ENCODE measurements at regions not wholly inside any gene's neighbourhood (a gene's known extent, or its start where the extent isn't known, plus 50 kb on each side); places are given as distances from the start of the nearest gene placed in this dataset.

- DNase-seq (ENCODE audit: low read depth, low spot score) (no peak), FAIRE-seq (no peak)
- Histone ChIP-seq H3K79me2 (ENCODE audit: control insufficient read depth, insufficient read depth, low read length) (no peaks in the 10 kb centered on the region), H3K9me3 (ENCODE audit: control insufficient read depth, low read depth, low read length) (peaks cover 4% of the 10 kb centered on the region), H3K27ac (ENCODE audit: control insufficient read depth, insufficient read depth, low read length) (no peak overlapping the region), H3K9ac (ENCODE audit: control insufficient read depth, extremely low read depth, insufficient read depth, low read length) (no peak overlapping the region), H4K20me1 (ENCODE audit: control insufficient read depth, extremely low read depth, insufficient read depth, low read length) (no peaks in the 10 kb centered on the region), H3K36me3 (ENCODE audit: control insufficient read depth in 2 of 2, extremely low read depth in 1 of 2, insufficient read depth in 2 of 2, low read length in 2 of 2) (no peaks in the 10 kb centered on the region), H2AFZ (ENCODE audit: control insufficient read depth, low read length) (no peak overlapping the region), H3K4me3 (ENCODE audit: control insufficient read depth in 2 of 3, extremely low read depth in 1 of 3, insufficient read depth in 2 of 3, low read depth in 1 of 3, low read length in 3 of 3) (no peak overlapping the region), H3K4me1 (ENCODE audit: control insufficient read depth, extremely low read depth, insufficient read depth, low read length) (peaks cover 10% of the 10 kb centered on the region), H3K27me3 (ENCODE audit: control insufficient read depth, extremely low read depth, insufficient read depth, low read length) (no peaks in the 10 kb centered on the region), H3K9me1 (ENCODE audit: control insufficient read depth, extremely low read depth, insufficient read depth, low read length) (no peaks in the 10 kb centered on the region), H3K4me2 (ENCODE audit: control insufficient read depth, extremely low read depth, insufficient read depth, low read depth, low read length) (no peak overlapping the region)
- no peak for TF ChIP-seq CTCF (optimal IDR thresholded peaks at IDR 0.05 in 1 of 3, IDR thresholded peaks at IDR 0.05 in 1 of 3, conservative IDR thresholded peaks at IDR 0.05 in 1 of 3; ENCODE audit: extremely low read depth in 1 of 3, insufficient read depth in 2 of 3, low read length in 3 of 3)
- no peak for TF ChIP-seq EZH2 (IDR thresholded peaks at IDR 0.05; ENCODE audit: low read length)
- dilution Hi-C loops (cut with MboI; ENCODE audit: extremely low pct_ligation_motif_present, low sequenced_read_pairs), result no loop called here
These were observed 49.8 kb upstream of the PDZD8 start for GRCh38 chr10:117424883-117425649.

Data from keratinocyte (primary cell).